Coronary artery (tissue), 2 donors: ENCODE measurements at regions not wholly inside any gene's neighbourhood (a gene's known extent, or its start where the extent isn't known, plus 50 kb on each side); places are given as distances from the start of the nearest gene placed in this dataset.

Experiments used
- DNase-seq: peaks from one replicate; pipeline ENCODE4 v3.0.0-alpha.2; 2017; ENCODE audit warnings: low spot score
- H3K27ac ChIP-seq, 2 donors: fragments of 200-600 bp; sonication (generic); one replicate each; pipeline ENCODE4 v1.5.1; 2016 to 2019
- H3K4me3 ChIP-seq: fragments of 200-600 bp; sonication (generic); 2 replicates; pipeline ENCODE4 v1.5.1; 2016; ENCODE audit warnings: mild to moderate bottlenecking, moderate library complexity
- TF ChIP-seq, protein P1 (sequence below): fragments of 200-600 bp; sonication (generic); IDR thresholded peaks from one replicate; pipeline ENCODE4 v1.5.1; 2019; ENCODE audit warnings: antibody characterized with exemption

DNA sequence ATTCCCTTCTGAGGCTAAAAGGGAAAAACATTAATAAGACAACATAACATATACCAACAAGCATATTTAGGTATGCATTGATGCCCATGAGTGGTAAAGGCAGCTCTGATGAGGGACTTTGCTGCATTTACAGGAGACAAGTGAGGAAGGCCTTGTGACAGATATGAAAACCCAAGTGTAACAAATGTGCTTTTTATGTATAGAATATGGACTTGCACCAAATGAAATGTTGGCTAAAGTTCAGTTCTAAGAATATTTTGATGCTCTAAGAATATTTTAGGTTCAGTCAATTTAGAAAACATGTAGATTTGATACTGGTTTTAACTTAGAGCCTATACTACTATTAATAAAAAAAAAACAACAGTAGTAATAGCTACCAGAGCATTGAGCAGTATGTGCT, 424.7 kb downstream of the LMO4 start:
- no peak overlapping the region for H3K4me3 ChIP-seq
- DNase-seq, result no peak
- no peak overlapping the region for H3K27ac ChIP-seq
- TF ChIP-seq, protein P1, sequence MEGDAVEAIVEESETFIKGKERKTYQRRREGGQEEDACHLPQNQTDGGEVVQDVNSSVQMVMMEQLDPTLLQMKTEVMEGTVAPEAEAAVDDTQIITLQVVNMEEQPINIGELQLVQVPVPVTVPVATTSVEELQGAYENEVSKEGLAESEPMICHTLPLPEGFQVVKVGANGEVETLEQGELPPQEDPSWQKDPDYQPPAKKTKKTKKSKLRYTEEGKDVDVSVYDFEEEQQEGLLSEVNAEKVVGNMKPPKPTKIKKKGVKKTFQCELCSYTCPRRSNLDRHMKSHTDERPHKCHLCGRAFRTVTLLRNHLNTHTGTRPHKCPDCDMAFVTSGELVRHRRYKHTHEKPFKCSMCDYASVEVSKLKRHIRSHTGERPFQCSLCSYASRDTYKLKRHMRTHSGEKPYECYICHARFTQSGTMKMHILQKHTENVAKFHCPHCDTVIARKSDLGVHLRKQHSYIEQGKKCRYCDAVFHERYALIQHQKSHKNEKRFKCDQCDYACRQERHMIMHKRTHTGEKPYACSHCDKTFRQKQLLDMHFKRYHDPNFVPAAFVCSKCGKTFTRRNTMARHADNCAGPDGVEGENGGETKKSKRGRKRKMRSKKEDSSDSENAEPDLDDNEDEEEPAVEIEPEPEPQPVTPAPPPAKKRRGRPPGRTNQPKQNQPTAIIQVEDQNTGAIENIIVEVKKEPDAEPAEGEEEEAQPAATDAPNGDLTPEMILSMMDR, result no peak

GRCh38 chr1:87754139-87754538, 425.5 kb downstream of the LMO4 start:
- TF ChIP-seq, protein P1, result no peak
- Histone ChIP-seq H3K27ac (no peak overlapping the region), H3K4me3 (no peak overlapping the region)
- no peak for DNase-seq

GRCh38 chr1:87757676-87758075, 429.0 kb downstream of the LMO4 start:
- H3K4me3 ChIP-seq, result no peak overlapping the region
- TF ChIP-seq, protein P1, result no peak
- DNase-seq, result no peak
- no peak overlapping the region for H3K27ac ChIP-seq

DNA sequence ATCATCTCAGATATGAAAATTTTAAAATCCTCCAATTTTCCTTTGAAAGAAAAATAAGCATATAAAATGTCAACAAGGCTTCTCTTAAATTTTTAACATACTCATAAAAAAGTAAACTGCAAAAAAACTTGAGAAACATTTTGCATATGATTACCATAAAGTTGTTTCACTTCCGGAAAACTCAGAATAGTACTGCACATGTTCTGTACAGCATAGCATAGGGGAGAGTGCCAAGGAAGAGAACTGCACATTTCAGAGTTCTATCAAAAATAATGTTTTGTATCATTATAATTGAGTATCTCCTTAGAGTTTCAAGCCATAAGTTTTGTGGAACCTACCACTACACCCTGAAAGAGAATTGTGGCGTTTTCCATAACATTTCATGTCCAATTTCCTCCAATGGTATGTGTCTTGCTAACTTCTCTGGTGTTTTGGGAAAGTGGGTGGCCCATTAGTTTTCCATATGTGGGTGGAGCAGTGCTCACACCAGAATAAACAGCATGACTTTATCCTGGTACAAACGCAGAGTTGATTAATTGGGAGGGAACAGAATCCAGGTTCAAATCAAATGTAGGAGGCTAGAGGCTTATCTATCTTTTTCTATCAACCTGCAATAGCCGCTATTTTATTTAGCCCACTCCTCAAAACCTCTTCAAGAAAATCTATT, 430.9 kb downstream of the LMO4 start:
- Histone ChIP-seq H3K4me3 (no peak overlapping the region), H3K27ac (no peak overlapping the region)
- no peak for DNase-seq
- TF ChIP-seq, protein P1, result no peak

DNA sequence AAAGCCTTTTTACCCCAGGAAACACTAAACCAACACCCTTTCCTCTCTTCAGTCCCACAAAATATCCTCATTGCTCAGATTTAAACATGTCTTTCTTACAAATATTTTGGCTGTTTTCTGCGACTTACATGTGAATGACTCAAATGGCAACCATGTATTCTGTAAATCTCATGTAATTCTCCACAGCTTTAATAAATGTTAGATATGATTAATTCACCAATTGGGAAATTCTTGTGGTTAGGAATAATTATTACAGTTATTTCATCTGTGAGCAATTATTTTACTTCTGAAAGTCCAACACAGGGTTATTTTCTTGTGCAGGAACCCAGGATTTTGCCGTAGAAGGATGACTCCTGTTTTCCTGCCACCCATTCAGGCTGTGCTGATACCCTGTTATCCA, 431.5 kb downstream of the LMO4 start:
- TF ChIP-seq, protein P1, result no peak
- DNase-seq, result no peak
- Histone ChIP-seq H3K4me3 (no peak overlapping the region), H3K27ac (no peak overlapping the region)

DNA sequence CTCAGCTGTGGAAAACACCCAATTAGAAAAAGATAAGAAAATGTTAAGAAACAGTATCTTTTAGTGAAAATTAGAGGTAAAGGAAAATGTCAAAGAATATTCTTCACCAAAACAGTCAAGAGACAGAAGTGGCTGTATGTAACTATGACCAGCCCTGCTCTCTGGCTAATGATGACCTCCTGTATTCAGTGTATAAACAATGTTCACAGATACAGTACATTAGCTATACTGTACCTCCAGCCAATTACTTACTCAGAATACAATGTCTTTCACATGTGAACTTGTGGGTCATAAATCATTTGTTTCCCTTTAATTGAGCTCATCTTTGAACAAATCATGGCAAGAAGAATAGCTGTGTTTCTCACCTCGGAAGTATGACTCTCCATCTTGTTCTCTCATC, 432.0 kb downstream of the LMO4 start:
- no peak for DNase-seq
- Histone ChIP-seq H3K27ac (no peak overlapping the region), H3K4me3 (no peak overlapping the region)
- TF ChIP-seq, protein P1, result no peak

- TF ChIP-seq, protein P1, result no peak
- no peak for DNase-seq
- no peak overlapping the region for H3K4me3 ChIP-seq
- H3K27ac ChIP-seq, result no peak overlapping the region
These were observed 434.8 kb downstream of the LMO4 start for GRCh38 chr1:87763483-87763882.
